Large intestine (tissue), 3 donors: ENCODE measurements at regions not wholly inside any gene's neighbourhood (a gene's known extent, or its start where the extent isn't known, plus 50 kb on each side); places are given as distances from the start of the nearest gene placed in this dataset.
"Not testable (repeated sequence)": the region's sequence is repeated elsewhere in the genome, so short reads cannot be mapped to it uniquely, and the experiment has no call there.

ENCODE experiments used
- DNase-seq, 2 donors: peaks; one replicate each; pipeline versions ENCODE4 v3.0.0 to v3.0.0-alpha.2; 2013
- H3K27ac ChIP-seq: one replicate; pipeline ENCODE4 v1.5.1; 2013; ENCODE audit warnings: low read length
- H3K27me3 ChIP-seq: 2 replicates; pipeline ENCODE4 v1.6.1; 2013; ENCODE audit warnings: low read length; ENCODE audit not compliant: control insufficient read depth, insufficient read depth
- H3K36me3 ChIP-seq: 2 replicates; pipeline ENCODE4 v1.6.1; 2013; ENCODE audit warnings: low read length; ENCODE audit not compliant: control insufficient read depth, insufficient read depth
- H3K4me1 ChIP-seq: one replicate; pipeline ENCODE4 v1.6.1; 2013; ENCODE audit warnings: low read length; ENCODE audit not compliant: control insufficient read depth, insufficient read depth
- H3K4me3 ChIP-seq: one replicate; pipeline ENCODE4 v1.5.1; 2013; ENCODE audit warnings: low read length
- H3K9me3 ChIP-seq: one replicate; pipeline ENCODE4 v1.6.1; 2013; ENCODE audit warnings: mild to moderate bottlenecking, low read depth, low read length, moderate library complexity; ENCODE audit not compliant: control insufficient read depth
- WGBS: methylation state at CpG from one replicate; pipeline ENCODE4 v1.1.5; 2013; ENCODE audit warnings: low lambda C conversion rate; ENCODE audit not compliant: insufficient coverage; 5-methylcytosine and 5-hydroxymethylcytosine counted together

- not testable (repeated sequence) for H3K9me3 ChIP-seq, H3K4me3 ChIP-seq, H3K4me1 ChIP-seq, DNase-seq, H3K27me3 ChIP-seq, H3K36me3 ChIP-seq, H3K27ac ChIP-seq
- WGBS, result no CpG with 5 or more reads among the region's 8 CpGs
These were observed 55.0 kb downstream of the OR11H1 start for GRCh38 chr22:15583007-15583406.

DNA sequence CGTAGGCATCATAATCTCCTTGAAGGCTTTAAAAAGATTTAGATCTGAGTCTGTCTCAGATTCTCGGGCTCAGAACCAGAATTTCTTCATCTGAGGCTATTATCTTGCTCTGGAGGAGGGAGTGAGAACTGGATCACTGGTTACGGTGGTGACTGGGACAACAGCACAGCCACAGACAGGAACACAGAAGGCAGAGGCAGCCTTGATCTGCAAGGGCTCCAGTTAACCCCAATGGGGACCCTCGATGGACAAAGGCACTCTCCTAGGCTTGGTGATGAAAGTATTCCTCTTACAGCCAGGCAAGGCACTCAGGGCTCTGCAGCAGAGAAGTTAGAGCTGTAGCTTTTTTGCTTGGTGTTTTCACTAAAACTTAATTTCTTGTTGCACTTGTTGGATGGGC lies 74.2 kb downstream of the OR11H1 start:
- whole genome bisulfite sequencing, result no CpG with 5 or more reads among the region's 4 CpGs

DNA sequence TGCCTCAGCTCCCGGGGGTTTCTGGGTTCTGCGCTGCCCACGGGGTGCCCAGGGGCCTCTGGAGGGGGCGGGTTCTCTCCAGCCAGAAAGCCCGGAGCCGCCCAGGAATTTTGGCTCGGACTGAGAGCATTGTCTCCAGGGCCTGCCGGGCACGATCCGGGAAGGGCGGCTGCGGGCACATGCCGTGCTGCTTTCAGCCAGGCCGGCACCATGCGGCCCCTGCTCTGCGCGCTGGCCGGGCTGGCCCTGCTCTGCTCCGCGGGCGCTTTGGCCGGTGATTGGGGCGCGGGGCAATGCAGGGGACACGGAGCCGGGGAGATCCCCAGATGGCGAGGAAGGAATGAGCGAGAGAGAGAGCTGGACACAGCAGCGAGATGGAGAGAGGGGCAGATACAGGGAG lies 75.1 kb downstream of the OR11H1 start:
- 85% methylated on average over 4 of the region's 29 CpGs for WGBS
- H3K4me3 ChIP-seq, H3K36me3 ChIP-seq, H3K27ac ChIP-seq, H3K27me3 ChIP-seq, DNase-seq, H3K9me3 ChIP-seq, H3K4me1 ChIP-seq: not testable (repeated sequence)

More for the DNA sequence above, 74.2 kb downstream of the OR11H1 start:
- H3K4me3 ChIP-seq, DNase-seq, H3K9me3 ChIP-seq, H3K4me1 ChIP-seq, H3K36me3 ChIP-seq, H3K27ac ChIP-seq, H3K27me3 ChIP-seq: not testable (repeated sequence)

GRCh38 chr22:15604176-15604575 lies 76.2 kb downstream of the OR11H1 start:
- H3K4me1 ChIP-seq, H3K4me3 ChIP-seq, H3K36me3 ChIP-seq, DNase-seq, H3K9me3 ChIP-seq, H3K27ac ChIP-seq, H3K27me3 ChIP-seq: not testable (repeated sequence)
- WGBS, result no CpG with 5 or more reads among the region's 7 CpGs

DNA sequence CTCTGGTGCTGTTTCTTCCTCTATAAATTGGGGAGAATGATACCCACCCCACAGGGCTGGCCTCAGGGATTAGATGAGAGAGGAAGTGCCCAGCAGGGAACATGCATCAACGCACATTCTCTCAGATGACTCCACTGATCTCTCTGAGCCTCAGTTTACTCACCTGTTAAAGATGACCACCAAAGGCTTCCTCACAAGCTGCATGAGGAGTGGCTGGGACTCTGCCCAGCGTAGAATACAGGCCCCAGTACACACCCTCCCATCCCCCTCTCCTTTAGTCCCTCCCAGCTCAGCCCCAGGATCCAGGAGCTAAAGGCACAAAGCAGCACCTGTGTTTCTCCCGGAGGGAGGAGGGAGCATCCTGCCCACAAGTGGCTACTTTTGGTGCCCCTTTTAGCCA lies 76.7 kb downstream of the OR11H1 start:
- H3K27me3 ChIP-seq, H3K4me1 ChIP-seq, H3K27ac ChIP-seq, H3K9me3 ChIP-seq, DNase-seq, H3K4me3 ChIP-seq, H3K36me3 ChIP-seq: not testable (repeated sequence)
- no CpG with 5 or more reads among the region's 3 CpGs for WGBS

GRCh38 chr22:15612906-15613305 lies 76.9 kb upstream of the POTEH start:
- no CpG with 5 or more reads among the region's 12 CpGs for WGBS
- not testable (repeated sequence) for H3K9me3 ChIP-seq

GRCh38 chr22:15615136-15615535 lies 74.7 kb upstream of the POTEH start:
- WGBS, result no CpG with 5 or more reads among the region's 9 CpGs
- not testable (repeated sequence) for DNase-seq, H3K27ac ChIP-seq, H3K27me3 ChIP-seq, H3K4me1 ChIP-seq, H3K9me3 ChIP-seq, H3K36me3 ChIP-seq, H3K4me3 ChIP-seq

More at GRCh38 chr22:15612906-15613305, 76.9 kb upstream of the POTEH start:
- not testable (repeated sequence) for H3K4me3 ChIP-seq, H3K36me3 ChIP-seq, H3K27me3 ChIP-seq, H3K4me1 ChIP-seq, DNase-seq, H3K27ac ChIP-seq

- no CpG with 5 or more reads among the region's 8 CpGs for WGBS
- H3K9me3 ChIP-seq, H3K4me3 ChIP-seq: not testable (repeated sequence)
These were observed 61.6 kb upstream of the POTEH start for GRCh38 chr22:15628224-15628623.

DNA sequence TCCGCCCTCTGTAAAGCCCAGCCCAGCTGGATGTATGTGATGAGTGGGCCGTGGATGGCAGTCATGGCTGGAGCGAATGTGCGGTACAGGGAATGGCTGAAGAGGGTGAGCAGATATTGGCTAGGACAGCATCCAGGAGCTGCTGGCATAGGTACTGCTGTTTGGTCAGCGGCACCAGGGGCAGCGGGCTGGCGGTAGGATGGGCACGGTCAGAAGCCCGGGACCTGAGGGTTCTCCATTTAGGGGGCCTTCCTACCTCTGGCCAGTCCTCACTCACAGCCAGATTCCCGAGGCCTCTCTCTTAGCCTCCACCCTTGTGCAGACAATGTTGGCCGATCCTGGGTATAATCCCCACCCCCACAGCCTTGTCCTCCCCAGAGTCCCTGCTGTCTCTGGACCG lies 53.1 kb upstream of the POTEH start:
- WGBS, result no CpG with 5 or more reads among the region's 12 CpGs

More at GRCh38 chr22:15628224-15628623, 61.6 kb upstream of the POTEH start:
- H3K4me1 ChIP-seq, H3K27ac ChIP-seq, DNase-seq, H3K36me3 ChIP-seq, H3K27me3 ChIP-seq: not testable (repeated sequence)

DNA sequence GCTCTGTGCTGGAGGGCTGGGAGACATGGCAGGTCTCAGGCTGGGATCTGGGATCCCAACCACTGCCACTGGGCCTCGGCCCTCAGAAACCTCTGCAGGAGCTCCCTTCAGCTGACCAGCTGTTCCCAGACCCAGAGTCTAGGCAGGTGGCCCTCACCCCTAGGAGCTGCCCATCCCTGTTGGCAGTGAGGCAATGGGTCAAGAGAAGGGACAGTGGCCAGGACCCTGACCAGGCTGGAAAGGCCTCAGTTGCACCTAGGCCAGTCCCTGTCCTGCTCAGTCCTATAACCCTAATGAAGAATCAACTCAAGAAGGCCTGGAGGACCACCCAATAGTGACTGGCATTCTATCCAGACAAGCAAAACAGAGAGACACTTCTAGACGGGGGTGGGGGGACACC lies 52.4 kb upstream of the POTEH start:
- WGBS, result no CpG with 5 or more reads among the region's 2 CpGs
- DNase-seq, H3K27ac ChIP-seq, H3K4me3 ChIP-seq, H3K27me3 ChIP-seq, H3K9me3 ChIP-seq, H3K36me3 ChIP-seq, H3K4me1 ChIP-seq: not testable (repeated sequence)

More for the DNA sequence above, 53.1 kb upstream of the POTEH start:
- not testable (repeated sequence) for DNase-seq, H3K4me1 ChIP-seq, H3K27ac ChIP-seq, H3K36me3 ChIP-seq, H3K4me3 ChIP-seq, H3K9me3 ChIP-seq, H3K27me3 ChIP-seq

DNA sequence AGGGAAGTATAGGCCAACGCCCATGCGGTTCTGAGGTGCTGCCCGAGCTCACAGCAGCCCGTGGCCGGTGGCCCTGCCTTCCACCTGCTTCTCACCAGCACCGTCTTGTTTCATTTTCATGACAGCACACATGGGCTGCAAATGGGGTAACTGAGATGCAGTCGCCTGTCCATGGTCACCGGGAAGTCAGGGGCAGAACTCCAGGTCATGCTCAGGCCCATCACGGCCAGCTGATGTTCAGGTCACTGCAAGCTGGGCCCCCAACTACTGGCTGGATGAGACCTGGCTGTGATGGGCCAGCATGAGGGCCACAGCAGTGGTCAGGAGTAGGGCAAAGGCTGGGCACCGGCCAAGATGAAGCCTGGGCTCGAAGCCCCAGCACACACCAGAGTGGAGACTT lies 51.9 kb upstream of the POTEH start:
- not testable (repeated sequence) for H3K4me1 ChIP-seq, H3K27me3 ChIP-seq, H3K36me3 ChIP-seq, H3K27ac ChIP-seq, H3K9me3 ChIP-seq, H3K4me3 ChIP-seq
- DNase-seq, result peak in 1 of 2 donors; percentile 0
- no CpG with 5 or more reads among the region's 11 CpGs for WGBS
